H9 (cell line): ENCODE measurements at regions not wholly inside any gene's neighbourhood (a gene's known extent, or its start where the extent isn't known, plus 50 kb on each side); places are given as distances from the start of the nearest gene placed in this dataset.

ENCODE experiments used
- DNase-seq: peaks from one replicate; pipeline ENCODE4 v3.0.0-alpha.2; 2017
- H2AFZ ChIP-seq: one replicate; pipeline ENCODE4 v1.6.1; 2013; ENCODE audit warnings: mild to moderate bottlenecking, low read length, control low read depth, moderate library complexity
- H2AK5ac ChIP-seq: 2 replicates; pipeline ENCODE4 v1.6.1; 2013; ENCODE audit warnings: low read length, control low read depth, mixed read lengths; ENCODE audit not compliant: insufficient read length
- H2BK120ac ChIP-seq: one replicate; pipeline ENCODE4 v1.6.1; 2013; ENCODE audit warnings: low read depth, mild to moderate bottlenecking, low read length, control low read depth, inconsistent platforms; ENCODE audit not compliant: poor library complexity, severe bottlenecking
- H2BK12ac ChIP-seq: 2 replicates; pipeline ENCODE4 v1.6.1; 2013; ENCODE audit warnings: low read length, control low read depth, mixed read lengths, low read depth; ENCODE audit not compliant: insufficient read length
- H2BK15ac ChIP-seq: 2 replicates; pipeline ENCODE4 v1.6.1; 2013; ENCODE audit warnings: low read depth, low read length, control low read depth
- H2BK20ac ChIP-seq: one replicate; pipeline ENCODE4 v1.6.1; 2013; ENCODE audit warnings: low read depth, mild to moderate bottlenecking, low read length, control low read depth, inconsistent platforms; ENCODE audit not compliant: poor library complexity, severe bottlenecking
- H2BK5ac ChIP-seq: 2 replicates; pipeline ENCODE4 v1.6.1; 2013; ENCODE audit warnings: low read length, control low read depth, mixed read lengths; ENCODE audit not compliant: insufficient read length
- H3K14ac ChIP-seq: 2 replicates; pipeline ENCODE4 v1.6.1; 2013; ENCODE audit warnings: low read length, control low read depth; ENCODE audit not compliant: insufficient read depth
- H3K18ac ChIP-seq: 2 replicates; pipeline ENCODE4 v1.6.1; 2013; ENCODE audit warnings: low read depth, mild to moderate bottlenecking, mixed read lengths, low read length, control low read depth; ENCODE audit not compliant: insufficient read length
- H3K23ac ChIP-seq: 2 replicates; pipeline ENCODE4 v1.6.1; 2013; ENCODE audit warnings: low read length, control low read depth, mixed read lengths, low read depth; ENCODE audit not compliant: insufficient read length
- H3K23me2 ChIP-seq: 2 replicates; pipeline ENCODE4 v1.6.1; 2013; ENCODE audit warnings: low read depth, mild to moderate bottlenecking, mixed read lengths, low read length, control low read depth; ENCODE audit not compliant: insufficient read length, poor library complexity, severe bottlenecking
- H3K27ac ChIP-seq: 2 replicates; pipeline ENCODE4 v1.5.1; 2013; ENCODE audit warnings: low read length, control low read depth, mixed read lengths, low read depth; ENCODE audit not compliant: insufficient read length
- H3K27me3 ChIP-seq: 2 replicates; pipeline ENCODE4 v1.6.1; 2013; ENCODE audit warnings: low read length, control low read depth, inconsistent platforms; ENCODE audit not compliant: insufficient read depth
- H3K4ac ChIP-seq: 2 replicates; pipeline ENCODE4 v1.6.1; 2013; ENCODE audit warnings: low read depth, mild to moderate bottlenecking, control low read depth, inconsistent platforms, low read length, moderate library complexity
- H3K4me1 ChIP-seq: 2 replicates; pipeline ENCODE4 v1.6.1; 2013; ENCODE audit warnings: low read length, control low read depth, inconsistent platforms; ENCODE audit not compliant: insufficient read depth
- H3K4me2 ChIP-seq: 2 replicates; pipeline ENCODE4 v1.6.1; 2013; ENCODE audit warnings: low read length, control low read depth, mixed read lengths; ENCODE audit not compliant: insufficient read length, insufficient read depth
- H3K56ac ChIP-seq: 2 replicates; pipeline ENCODE4 v1.6.1; 2013; ENCODE audit warnings: low read depth, mild to moderate bottlenecking, mixed read lengths, low read length, control low read depth; ENCODE audit not compliant: insufficient read length
- H3K79me1 ChIP-seq: 2 replicates; pipeline ENCODE4 v1.6.1; 2013; ENCODE audit warnings: low read depth, mild to moderate bottlenecking, moderate library complexity, low read length, control low read depth, inconsistent platforms; ENCODE audit not compliant: insufficient read depth, poor library complexity, severe bottlenecking
- H3K79me2 ChIP-seq: 2 replicates; pipeline ENCODE4 v1.6.1; 2013; ENCODE audit warnings: low read length, control low read depth, inconsistent platforms; ENCODE audit not compliant: insufficient read depth
- H3K9ac ChIP-seq: 2 replicates; pipeline ENCODE4 v1.6.1; 2013; ENCODE audit warnings: low read length, control low read depth, mixed read lengths; ENCODE audit not compliant: insufficient read length; ENCODE audit errors: extremely low read depth
- H3K9me3 ChIP-seq: one replicate; pipeline ENCODE4 v1.6.1; 2013; ENCODE audit warnings: low read depth, low read length, inconsistent platforms; ENCODE audit not compliant: control insufficient read depth
- H3T11ph ChIP-seq: one replicate; pipeline ENCODE4 v1.6.1; 2013; ENCODE audit warnings: mild to moderate bottlenecking, low read length, control low read depth, inconsistent platforms
- H4K20me1 ChIP-seq: one replicate; pipeline ENCODE4 v1.6.1; 2013; ENCODE audit not compliant: control insufficient read depth, insufficient read length, insufficient read depth
- H4K5ac ChIP-seq: 2 replicates; pipeline ENCODE4 v1.6.1; 2013; ENCODE audit warnings: low read depth, mild to moderate bottlenecking, mixed read lengths, low read length, control low read depth; ENCODE audit not compliant: insufficient read length
- H4K8ac ChIP-seq: replicated peaks from 2 replicates; pipeline ENCODE4 v1.6.1; 2013; ENCODE audit warnings: low read length, control low read depth, mixed read lengths, low read depth; ENCODE audit not compliant: insufficient read length
- H4K91ac ChIP-seq: 2 replicates; pipeline ENCODE4 v1.6.1; 2013; ENCODE audit warnings: low read depth, mild to moderate bottlenecking, moderate library complexity, mixed read lengths, low read length, control low read depth; ENCODE audit not compliant: insufficient read length
- H3K27ac Mint-ChIP-seq, 3 experiments: 2 replicates in 2 of 3; 3 replicates in 1 of 3; pipeline ENCODE4 v1.8.0; 2020 to 2021; ENCODE audit warnings: mixed read lengths in 3 of 3, mild to moderate bottlenecking in 1 of 3, moderate library complexity in 1 of 3
- H3K27me3 Mint-ChIP-seq: 2 replicates; pipeline ENCODE4 v1.8.0; 2021; ENCODE audit warnings: low read depth, mild to moderate bottlenecking, moderate library complexity, mixed read lengths
- H3K36me3 Mint-ChIP-seq, 3 experiments: 2 replicates in 2 of 3; 3 replicates in 1 of 3; pipeline ENCODE4 v1.8.0; 2020 to 2021; ENCODE audit warnings: low read depth in 3 of 3, mixed read lengths in 3 of 3; ENCODE audit not compliant: insufficient read depth in 1 of 3
- H3K4me1 Mint-ChIP-seq, 2 experiments: 2 replicates each; pipeline ENCODE4 v1.8.0; 2020; ENCODE audit warnings: mixed read lengths in 2 of 2
- H3K4me3 Mint-ChIP-seq, 2 experiments: 2 replicates in 1 of 2; 3 replicates in 1 of 2; pipeline ENCODE4 v1.8.0; 2020 to 2021; ENCODE audit warnings: mild to moderate bottlenecking in 2 of 2, mixed read lengths in 2 of 2, moderate library complexity in 1 of 2
- H3K9me3 Mint-ChIP-seq, 2 experiments: 2 replicates in 1 of 2; 3 replicates in 1 of 2; pipeline ENCODE4 v1.8.0; 2020; ENCODE audit warnings: mild to moderate bottlenecking in 2 of 2, mixed read lengths in 2 of 2, moderate library complexity in 1 of 2
- WGBS: extraction: QIAGEN DNeasy Blood & Tissue Kit; methylation state at CpG from one replicate; pipeline ENCODE4 v1.1.7; 2013; ENCODE audit warnings: missing lambda C conversion rate, low lambda C conversion rate, mixed read lengths; ENCODE audit not compliant: insufficient read length; ENCODE audit errors: extremely low coverage; 5-methylcytosine and 5-hydroxymethylcytosine counted together
- TF ChIP-seq, protein P1 (sequence below): fragments of 200-600 bp; sonication (generic); conservative IDR thresholded peaks from 3 replicates; pipeline ENCODE4 v1.8.0; 2021; ENCODE audit warnings: antibody characterized with exemption, mild to moderate bottlenecking

DNA sequence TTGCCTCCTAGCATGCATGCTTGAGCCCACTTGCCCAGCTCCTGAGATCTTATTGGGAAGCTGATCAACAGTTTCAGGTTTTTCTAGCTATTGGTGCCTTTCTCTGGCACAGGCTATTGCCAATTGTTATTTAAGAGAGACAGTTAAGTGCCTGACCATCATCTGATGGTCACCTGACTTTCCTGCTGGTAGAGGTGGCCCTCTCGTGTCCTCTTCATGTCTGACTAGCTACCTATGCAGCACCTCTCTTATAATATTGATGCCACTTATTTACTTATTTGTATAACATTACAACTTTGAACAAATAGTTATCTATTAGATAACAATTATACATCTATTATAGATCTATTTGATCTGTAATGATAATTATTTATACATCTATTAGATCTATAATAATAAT is 205.9 kb upstream of the SEMA3D start:
- no CpG with 5 or more reads among the region's 1 CpG for WGBS
- Histone ChIP-seq H2BK12ac (no peak overlapping the region), H2BK120ac (no peak overlapping the region), H3K23ac (no peak overlapping the region), H3K4ac (no peak overlapping the region), H2BK5ac (no peak overlapping the region), H4K20me1 (no peaks in the 10 kb centered on the region), H2BK15ac (no peak overlapping the region), H3K79me2 (no peaks in the 10 kb centered on the region), H3K4me1 (no peaks in the 10 kb centered on the region; the same call in 1 of the 2 replicates), H4K8ac (no peak overlapping the region), H2AK5ac (no peak overlapping the region), H4K91ac (no peak overlapping the region), H3K27me3 (no peaks in the 10 kb centered on the region), H3K9me3 (no peaks in the 10 kb centered on the region), H2BK20ac (no peak overlapping the region), H2AFZ (no peak overlapping the region), H3K4me2 (no peak overlapping the region), H3K18ac (no peak overlapping the region), H3T11ph (no peak overlapping the region), H4K5ac (no peak overlapping the region), H3K79me1 (no peaks in the 10 kb centered on the region), H3K27ac (no peak overlapping the region), H3K56ac (no peak overlapping the region), H3K14ac (no peak overlapping the region), H3K9ac (no peak overlapping the region), H3K23me2 (no peaks in the 10 kb centered on the region)
- TF ChIP-seq, protein P1, sequence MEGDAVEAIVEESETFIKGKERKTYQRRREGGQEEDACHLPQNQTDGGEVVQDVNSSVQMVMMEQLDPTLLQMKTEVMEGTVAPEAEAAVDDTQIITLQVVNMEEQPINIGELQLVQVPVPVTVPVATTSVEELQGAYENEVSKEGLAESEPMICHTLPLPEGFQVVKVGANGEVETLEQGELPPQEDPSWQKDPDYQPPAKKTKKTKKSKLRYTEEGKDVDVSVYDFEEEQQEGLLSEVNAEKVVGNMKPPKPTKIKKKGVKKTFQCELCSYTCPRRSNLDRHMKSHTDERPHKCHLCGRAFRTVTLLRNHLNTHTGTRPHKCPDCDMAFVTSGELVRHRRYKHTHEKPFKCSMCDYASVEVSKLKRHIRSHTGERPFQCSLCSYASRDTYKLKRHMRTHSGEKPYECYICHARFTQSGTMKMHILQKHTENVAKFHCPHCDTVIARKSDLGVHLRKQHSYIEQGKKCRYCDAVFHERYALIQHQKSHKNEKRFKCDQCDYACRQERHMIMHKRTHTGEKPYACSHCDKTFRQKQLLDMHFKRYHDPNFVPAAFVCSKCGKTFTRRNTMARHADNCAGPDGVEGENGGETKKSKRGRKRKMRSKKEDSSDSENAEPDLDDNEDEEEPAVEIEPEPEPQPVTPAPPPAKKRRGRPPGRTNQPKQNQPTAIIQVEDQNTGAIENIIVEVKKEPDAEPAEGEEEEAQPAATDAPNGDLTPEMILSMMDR, result 0 out of 3 replicates have a peak, but pooled peaks have one; percentile 18
- Mint-ChIP-seq H3K4me1 (peaks cover 17 to 28% of the 10 kb centered on the region in 2 experiments), H3K4me3 (no peak overlapping the region), H3K9me3 (peaks cover 14% of the 10 kb centered on the region in 2 experiments; a peak in 4 of 5 replicates), H3K27ac (no peak overlapping the region), H3K36me3 (peaks cover 6 to 15% (median 7%) of the 10 kb centered on the region in 3 experiments; a peak in 6 of 7 replicates), H3K27me3 (no peaks in the 10 kb centered on the region)
- DNase-seq, result no peak
